ENCODE measurements at regions not wholly inside any gene's neighbourhood (a gene's known extent, or its start where the extent isn't known, plus 50 kb on each side); places are given as distances from the start of the nearest gene placed in this dataset.
"Not testable (repeated sequence)": the region's sequence is repeated elsewhere in the genome, so short reads cannot be mapped to it uniquely, and the experiment has no call there.

DNA sequence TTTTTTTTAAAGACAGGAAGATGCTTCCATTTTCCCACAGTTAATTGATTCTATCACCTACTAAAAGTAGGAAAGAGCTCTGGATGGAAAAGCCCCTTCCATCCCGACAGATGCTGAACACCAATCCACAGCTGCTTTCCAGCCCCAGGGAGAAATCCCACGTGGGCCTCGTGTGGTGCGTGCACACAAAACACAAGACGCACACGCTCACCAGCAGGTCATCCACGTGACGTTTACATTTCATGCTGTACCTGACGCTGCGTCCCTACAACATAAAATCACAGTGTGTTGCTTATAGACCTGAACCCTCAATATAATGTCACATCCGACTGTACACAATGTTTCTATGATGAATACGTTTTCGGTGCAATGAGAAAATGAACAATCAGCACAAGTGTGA, 50.2 kb upstream of the DACT2 start:
- no peak for DNase-seq (ENCODE audit: low read depth in 2 of 2)

GRCh38 chr6:168370310-168370991, 50.9 kb upstream of the DACT2 start:
- peak; percentile 34 to 64 for DNase-seq (ENCODE audit: low read depth in 2 of 2)

- no peak for DNase-seq (ENCODE audit: low read depth in 2 of 2)
Observed at GRCh38 chr6:168371185-168371584, 51.6 kb upstream of the DACT2 start.

GRCh38 chr6:168371618-168371980, 52.0 kb upstream of the DACT2 start:
- DNase-seq (ENCODE audit: low read depth in 2 of 2) = no peak

GRCh38 chr6:168371981-168372711, 52.6 kb upstream of the DACT2 start:
- DNase-seq (ENCODE audit: low read depth in 2 of 2) = no peak

GRCh38 chr6:168372889-168373288, 53.3 kb upstream of the DACT2 start:
- no peak for DNase-seq (ENCODE audit: low read depth in 2 of 2)

GRCh38 chr6:168373389-168373788, 53.8 kb upstream of the DACT2 start:
- no peak for DNase-seq (ENCODE audit: low read depth in 2 of 2)

DNA sequence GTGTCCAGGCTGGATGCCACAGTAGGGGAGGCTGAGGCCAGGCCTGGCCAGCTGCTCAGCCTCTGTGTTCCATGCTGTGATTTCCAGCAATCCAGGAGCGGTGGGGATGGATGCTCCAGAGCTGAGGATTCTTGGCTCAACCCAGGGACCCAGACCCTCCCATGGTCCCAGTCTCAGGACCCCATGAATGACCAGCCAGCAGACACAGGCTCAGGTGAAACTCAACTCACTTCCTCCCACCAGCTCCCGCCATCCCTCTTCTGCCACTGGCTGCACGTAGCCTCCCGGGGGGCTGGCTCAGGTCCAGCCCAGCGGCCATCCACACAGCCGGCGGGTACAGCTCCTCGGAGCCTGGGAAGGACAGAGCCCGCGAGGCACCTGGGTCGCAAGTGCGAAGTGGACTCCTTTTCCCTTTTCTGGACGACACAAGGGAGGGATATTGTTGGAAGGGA, 54.5 kb upstream of the DACT2 start:
- no peak for DNase-seq (ENCODE audit: low read depth in 2 of 2)

GRCh38 chr6:168374541-168375071, 55.0 kb upstream of the DACT2 start:
- DNase-seq (ENCODE audit: low read depth in 2 of 2) = no peak

DNA sequence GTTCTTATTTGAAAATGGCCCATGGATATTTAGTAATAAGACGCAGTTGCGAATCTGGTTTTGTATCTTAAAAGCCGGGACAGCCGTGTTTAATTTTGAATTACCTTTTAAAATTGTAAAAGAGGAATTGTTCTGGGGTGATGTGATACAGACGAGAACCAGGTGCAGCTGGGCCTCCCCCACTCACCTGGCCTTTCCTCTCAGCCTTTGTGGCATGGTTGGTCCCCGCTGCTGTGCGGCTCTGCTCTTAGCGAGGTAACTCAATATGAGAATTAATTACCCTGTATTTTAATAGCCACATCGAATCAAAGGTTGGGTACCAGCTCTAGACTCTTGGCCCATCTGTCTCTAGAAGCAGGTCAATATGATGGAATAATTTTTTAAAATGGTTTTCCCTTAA, 56.5 kb upstream of the DACT2 start:
- no peak for DNase-seq (ENCODE audit: low read depth in 2 of 2)

- DNase-seq (ENCODE audit: low read depth in 2 of 2) = no peak
Observed at GRCh38 chr6:168376811-168377483, 57.4 kb upstream of the DACT2 start.

DNA sequence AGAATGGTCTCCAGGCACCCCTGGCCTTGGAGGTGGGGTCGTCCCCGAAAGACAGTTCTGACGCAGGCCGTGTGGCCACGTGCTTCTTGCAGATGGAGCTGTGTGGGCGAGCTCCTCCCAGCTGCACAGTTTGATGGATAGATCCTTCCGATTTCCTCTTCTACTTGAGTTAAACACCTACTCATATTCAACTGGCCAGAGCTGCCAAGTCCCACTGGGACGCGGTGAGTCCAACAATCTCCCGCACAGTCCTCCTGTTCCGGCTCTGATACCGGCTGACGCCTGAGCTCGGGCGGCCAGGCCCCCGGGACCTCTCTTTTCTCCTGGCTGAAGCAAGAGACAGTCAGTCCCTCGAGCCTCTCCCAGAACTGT, 57.9 kb upstream of the DACT2 start:
- DNase-seq (ENCODE audit: low read depth in 2 of 2) = no peak

DNA sequence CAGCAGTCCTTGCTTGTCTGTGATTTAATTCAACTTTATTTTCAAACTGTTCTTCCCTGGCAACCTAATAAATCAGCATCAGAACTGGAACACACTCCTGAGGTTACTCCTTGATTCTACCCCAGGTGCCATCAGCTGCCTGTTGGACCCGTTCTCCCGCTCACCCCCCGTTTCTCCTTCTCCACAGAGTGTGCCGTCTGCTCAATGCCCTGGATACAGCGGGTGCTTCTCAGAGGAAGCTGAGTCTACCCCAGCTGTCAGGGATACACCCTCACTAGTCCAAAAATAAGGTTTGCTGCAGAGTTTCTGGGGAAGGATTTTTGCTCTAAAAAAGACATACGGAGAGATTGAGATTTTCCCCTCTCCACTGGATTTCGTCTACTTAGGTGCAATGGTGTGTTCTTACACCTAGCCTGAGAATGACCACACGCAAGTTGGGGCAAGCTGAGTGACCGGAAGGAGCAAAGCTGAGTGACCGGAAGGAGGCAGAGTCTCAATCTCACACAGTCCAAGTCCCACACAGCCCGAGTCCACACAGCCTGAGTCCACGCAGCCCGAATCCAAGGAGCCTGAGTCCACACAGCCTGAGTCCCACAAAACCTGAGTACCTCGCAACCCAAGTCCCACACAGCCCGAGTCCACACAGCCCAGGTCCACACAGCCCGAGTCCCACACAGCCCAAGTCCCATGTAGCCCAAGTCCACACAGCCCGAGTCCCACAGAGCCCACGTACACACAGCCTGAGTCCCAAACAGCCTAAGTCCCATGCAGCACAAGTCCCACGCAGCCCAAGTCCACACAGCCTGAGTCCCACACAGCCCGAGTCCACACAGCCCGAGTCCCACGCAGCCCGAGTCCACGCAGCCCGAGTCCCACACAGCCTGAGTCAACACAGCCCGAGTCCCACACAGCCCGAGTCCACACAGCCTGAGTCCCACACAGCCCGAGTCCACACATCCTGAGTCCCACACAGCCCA, 58.6 kb upstream of the DACT2 start:
- no peak for DNase-seq (ENCODE audit: low read depth in 2 of 2)

GRCh38 chr6:168379579-168379978, 60.0 kb upstream of the DACT2 start:
- not testable (repeated sequence) for DNase-seq (ENCODE audit: low read depth in 2 of 2)

- DNase-seq (ENCODE audit: low read depth in 2 of 2) = not testable (repeated sequence)
Observed at GRCh38 chr6:168380166-168380955, 60.6 kb upstream of the SMOC2 start.

DNA sequence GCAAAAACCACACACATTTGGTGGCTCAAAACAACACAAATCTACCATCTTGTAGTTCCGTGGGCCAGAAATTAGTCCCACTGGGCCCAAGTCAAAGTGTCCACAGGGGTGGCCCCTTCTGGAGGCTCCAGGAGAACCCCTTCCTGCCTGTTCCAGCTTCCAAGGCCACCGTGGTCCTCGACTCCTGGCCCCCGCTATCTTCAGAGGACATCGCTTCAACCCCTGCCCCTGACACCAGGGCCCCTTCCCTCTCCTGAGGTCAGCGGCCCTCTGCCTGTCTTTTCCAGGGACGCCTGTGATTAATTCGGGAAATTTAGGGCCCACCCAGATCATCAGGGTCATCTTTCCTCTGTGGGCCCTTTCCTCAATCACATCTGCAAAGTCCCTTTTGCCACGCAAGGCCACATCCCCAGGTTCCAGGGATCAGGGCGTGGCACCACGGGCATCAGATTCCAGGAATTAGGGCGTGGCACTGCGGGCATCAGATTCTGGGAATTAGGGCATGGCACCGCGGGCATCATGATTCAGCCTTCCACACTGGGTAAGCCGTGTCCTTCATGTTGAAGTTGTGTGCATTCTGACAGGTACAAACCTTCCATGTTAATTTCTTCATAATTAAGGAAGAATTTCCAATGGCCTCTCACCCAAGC, 59.9 kb upstream of the SMOC2 start:
- DNase-seq (ENCODE audit: low read depth in 2 of 2) = no peak

DNA sequence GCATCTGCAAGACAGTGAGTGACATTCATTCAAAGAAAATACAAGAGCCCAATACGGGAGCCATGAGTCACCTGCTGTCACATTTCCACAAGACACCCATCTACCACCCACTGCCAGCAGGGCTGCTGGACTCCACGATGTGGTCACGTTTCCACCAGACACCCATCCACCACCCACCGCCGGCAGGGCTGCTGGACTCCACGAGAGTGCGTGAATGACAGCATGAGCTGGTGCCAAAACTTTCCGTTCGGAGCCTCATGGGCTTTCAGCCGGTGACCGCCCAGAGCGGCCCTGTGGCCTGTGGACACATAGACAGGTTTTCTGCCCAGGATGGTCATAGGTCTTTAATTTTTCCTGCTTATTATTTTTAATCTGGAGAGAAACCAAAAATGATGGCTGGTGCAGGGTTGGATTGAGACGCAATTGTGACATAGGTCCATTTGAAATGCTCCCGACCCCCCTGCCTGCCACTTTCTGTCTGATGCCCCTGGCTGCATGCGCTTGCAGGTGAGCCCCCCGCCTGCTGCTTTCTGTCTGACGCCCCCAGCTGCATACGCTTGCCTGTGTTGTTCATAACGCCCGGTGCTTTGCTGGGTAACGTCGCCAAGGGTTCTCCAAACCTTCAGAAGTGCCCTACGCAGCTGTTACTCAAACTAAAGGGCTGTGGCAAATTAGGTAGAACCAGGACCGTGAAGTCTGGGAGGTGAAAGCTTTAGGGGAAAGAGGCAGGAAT, 59.1 kb upstream of the SMOC2 start:
- no peak for DNase-seq (ENCODE audit: low read depth in 2 of 2)

DNA sequence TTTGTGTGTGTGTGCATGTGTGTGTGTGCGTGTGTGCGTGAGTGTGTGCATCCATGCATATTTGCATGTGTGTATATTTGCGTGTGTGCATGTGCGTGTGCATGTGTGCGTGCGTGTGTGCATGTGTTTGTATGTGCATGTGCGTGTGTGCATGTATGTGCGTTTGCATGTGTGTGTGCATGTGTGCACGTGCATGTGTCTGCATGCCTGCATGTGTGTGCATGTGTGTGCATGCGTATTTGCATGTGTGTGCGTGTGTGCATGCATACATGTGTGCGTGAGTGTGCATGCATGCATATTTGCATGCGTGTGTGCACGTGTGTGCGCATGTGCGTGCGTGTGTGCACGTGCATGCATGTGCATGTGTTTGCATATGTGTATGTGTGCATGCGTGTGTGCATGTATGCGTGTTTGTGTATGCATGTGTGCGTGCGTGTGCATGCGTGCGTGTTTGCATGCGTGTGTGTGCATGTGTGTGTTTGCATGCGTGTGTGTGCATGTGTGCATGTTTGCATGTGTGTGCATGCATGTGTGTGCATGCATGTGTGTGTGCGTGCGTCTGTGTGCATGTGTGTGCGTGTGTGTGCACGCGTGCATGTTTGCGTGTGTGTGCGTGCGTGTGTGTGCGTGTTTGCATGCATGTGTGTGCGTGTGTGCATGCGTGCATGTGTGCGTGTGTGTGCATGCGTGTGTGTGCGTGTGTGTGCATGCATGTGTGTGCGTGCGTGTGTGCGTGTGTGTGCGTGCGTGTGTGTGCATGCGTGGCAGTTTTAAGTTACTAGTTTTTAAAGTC, 57.7 kb upstream of the SMOC2 start:
- DNase-seq (ENCODE audit: low read depth in 2 of 2) = no peak
